GM21515 (cell line): ENCODE measurements at regions not wholly inside any gene's neighbourhood (a gene's known extent, or its start where the extent isn't known, plus 50 kb on each side); places are given as distances from the start of the nearest gene placed in this dataset.
"Not testable (repeated sequence)": the region's sequence is repeated elsewhere in the genome, so short reads cannot be mapped to it uniquely, and the experiment has no call there.

ENCODE experiments used
- ATAC-seq: cut with Tn5 transposase; IDR thresholded peaks from one replicate; pipeline ENCODE4 v1.9.1; 2021; ENCODE audit not compliant: unreplicated experiment

- ATAC-seq = no peak
Measured at GRCh38 chr12:102669056-102669455, 188.7 kb upstream of the IGF1 start.

DNA sequence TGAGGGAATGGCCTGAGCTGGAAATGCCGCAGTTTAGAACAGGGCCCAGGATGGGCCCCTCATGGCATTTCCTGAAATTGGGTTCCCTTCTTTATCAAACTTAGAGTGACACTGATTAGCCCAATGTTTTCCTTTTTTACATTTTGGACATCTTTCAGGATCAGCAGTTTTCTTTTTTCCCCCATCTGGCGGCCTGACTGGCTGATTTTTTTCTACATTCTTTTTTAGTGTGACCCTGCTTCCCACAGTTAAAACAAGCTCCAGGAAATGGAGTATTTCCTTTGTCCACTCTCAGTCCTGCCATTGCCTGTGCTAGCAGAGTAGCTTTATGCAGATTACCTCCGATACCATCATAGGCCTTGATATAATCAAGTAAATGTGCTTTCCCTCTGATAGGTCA lies 185.8 kb upstream of the IGF1 start:
- ATAC-seq = not testable (repeated sequence)

DNA sequence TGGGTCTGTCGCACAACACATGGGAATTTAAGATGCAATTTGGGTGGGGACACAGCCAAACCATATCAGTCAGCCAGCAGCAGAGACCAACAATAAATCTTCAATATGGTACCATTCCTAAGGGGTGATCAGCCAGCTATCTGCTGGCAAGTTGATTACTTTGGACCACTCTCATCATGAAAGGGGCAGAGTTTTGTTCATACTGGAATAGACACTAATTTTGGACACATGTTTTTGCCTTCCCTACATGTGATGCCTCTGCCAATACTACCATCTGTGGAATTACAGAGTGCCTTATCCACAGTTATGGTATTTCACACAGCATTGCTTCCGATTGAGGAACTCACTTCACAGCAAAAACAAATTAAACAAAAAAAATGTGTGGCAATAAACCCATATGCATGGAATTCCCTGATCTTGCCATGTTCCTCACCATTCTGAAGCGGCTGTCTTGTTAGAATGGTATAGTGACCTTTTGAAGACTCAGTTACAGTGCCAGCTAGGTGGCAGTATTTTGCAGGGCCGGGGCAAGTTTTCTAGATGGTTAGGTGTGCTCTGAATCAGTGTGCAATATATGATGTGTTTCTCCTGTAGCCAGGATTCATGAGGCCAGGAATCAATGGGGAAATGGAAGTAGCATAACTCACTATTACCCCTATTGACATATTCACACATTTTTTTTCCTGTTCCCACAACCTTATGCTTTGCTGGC lies 179.0 kb upstream of the IGF1 start:
- ATAC-seq = no peak

- ATAC-seq = no peak
Measured at GRCh38 chr12:102653406-102653805, 173.0 kb upstream of the IGF1 start.

- ATAC-seq = peak; percentile 48
Measured at GRCh38 chr12:102652645-102653313, 172.4 kb upstream of the IGF1 start.

- ATAC-seq = no peak
Measured at GRCh38 chr12:102645968-102646367, 165.6 kb upstream of the IGF1 start.

GRCh38 chr12:102643879-102644575 lies 163.7 kb upstream of the IGF1 start:
- ATAC-seq = no peak

- no peak for ATAC-seq
Measured at GRCh38 chr12:102642199-102642598, 161.8 kb upstream of the IGF1 start.

DNA sequence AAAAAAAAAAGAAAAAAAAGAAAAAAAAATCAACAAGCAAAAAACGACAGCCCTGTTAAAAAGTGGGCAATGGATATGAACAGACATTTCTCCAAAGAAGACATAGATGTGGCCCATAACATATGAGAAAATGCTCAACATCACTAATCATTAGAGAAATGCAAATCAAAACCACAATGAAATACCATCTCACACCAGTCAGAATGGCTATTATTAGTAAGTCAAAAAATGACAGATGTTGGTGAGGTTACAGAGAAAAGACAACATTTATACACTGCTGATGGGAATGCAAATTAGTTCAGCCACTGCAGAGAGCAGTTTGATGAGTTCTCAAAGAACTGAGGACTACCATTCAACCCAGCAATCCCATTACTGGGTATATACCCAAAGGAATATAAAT lies 160.3 kb upstream of the IGF1 start:
- ATAC-seq = not testable (repeated sequence)

- no peak for ATAC-seq
Measured at GRCh38 chr12:102638777-102639176, 158.4 kb upstream of the IGF1 start.

DNA sequence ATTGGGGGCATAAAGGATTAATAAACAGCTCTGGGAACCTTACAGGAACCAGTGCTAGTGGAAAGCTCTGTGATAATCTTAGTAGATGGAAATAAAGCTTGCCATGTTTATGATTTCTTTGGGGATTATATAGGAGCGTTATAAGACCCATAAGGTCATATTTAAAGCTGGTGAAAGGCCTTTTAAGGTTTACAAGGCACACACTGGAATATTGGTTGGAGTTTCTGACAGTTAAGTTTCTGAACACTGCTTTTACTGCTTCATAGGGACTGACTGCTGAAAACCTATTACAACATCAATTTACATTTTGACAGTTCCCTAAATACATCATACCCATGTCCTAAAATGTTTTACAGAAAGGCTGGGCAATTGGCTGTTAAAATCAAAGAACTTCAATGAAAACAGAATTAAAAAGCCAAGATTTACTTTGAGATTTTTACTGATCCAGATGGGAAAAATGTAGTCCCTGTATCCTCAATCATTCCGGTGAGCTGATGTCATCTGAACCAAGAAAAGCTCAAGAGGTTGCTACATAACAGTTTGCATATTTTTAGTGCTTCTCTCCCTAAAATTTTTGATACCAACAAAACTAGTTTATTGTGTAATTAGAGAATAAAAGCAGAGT lies 153.7 kb upstream of the IGF1 start:
- no peak for ATAC-seq

- ATAC-seq = no peak
Measured at GRCh38 chr12:102631274-102631673, 150.9 kb upstream of the IGF1 start.

GRCh38 chr12:102629262-102629888 lies 149.0 kb upstream of the IGF1 start:
- no peak for ATAC-seq

GRCh38 chr12:102625819-102626218 lies 145.5 kb upstream of the IGF1 start:
- no peak for ATAC-seq

DNA sequence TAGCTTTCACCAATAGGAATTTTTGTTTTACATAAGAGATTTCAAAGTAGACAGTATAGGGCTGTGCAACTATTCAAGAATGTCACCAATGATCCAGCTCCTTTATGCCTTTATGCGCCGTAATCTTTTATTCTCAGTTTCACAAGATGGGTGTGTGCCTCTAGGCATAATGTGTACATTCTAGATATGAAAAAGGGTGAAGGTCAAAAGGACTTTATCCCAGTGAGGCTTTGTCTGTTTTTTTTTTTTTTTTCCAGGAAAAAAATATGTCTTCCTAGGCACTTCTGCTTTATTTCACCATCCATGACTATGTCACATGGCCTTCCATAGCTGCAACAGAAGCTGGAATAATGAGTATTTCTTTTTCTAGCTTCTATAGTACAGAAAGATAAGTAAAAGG lies 142.3 kb upstream of the IGF1 start:
- ATAC-seq = no peak

DNA sequence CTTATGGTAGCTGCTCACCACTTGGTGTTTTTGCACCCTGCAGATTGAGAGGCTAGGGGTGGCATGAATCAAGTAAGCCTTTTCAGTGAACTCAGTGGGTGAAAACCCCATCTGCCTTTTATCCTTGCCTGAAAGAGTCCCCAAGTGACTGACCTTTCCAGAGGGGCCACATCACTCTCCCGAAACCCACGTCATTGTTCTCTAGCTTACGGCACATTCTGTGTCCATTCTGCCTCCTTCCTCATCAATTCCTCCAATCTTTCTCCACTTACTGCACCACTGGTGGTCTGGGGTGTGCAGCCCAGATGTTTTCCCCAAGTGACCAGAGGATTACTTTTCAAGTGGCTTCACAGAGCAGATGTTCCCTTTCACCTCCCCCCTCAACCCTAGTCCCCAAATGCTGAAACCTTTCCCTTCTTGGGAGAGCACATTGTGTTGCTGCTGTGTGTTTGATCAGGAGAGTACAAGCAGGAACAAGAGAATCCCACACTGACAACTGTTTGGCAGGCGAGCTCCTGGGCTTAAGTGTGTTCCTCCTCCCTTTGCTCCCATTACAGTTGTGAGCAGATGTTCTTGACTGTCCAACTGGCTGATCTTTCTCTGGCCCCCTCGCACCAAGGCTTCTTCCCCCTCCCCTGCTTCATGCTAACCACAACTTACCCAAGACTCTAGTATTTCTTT lies 138.0 kb upstream of the IGF1 start:
- no peak for ATAC-seq

- ATAC-seq = no peak
Measured at GRCh38 chr12:102616692-102617091, 136.3 kb upstream of the IGF1 start.

- no peak for ATAC-seq
Measured at GRCh38 chr12:102611995-102612394, 131.6 kb upstream of the IGF1 start.

- ATAC-seq = no peak
Measured at GRCh38 chr12:102609996-102610395, 129.6 kb upstream of the IGF1 start.

GRCh38 chr12:102603021-102603420 lies 122.7 kb upstream of the IGF1 start:
- no peak for ATAC-seq

GRCh38 chr12:102602521-102602920 lies 122.2 kb upstream of the IGF1 start:
- no peak for ATAC-seq
